K562 (cell line): ENCODE measurements at regions not wholly inside any gene's neighbourhood (a gene's known extent, or its start where the extent isn't known, plus 50 kb on each side); places are given as distances from the start of the nearest gene placed in this dataset.

Experiments used
- ATAC-seq: fragments of 200-7000 bp; cut with Tn5 transposase; 3 replicates; pipeline ENCODE4 v1.9.1; 2020; ENCODE audit warnings: moderate library complexity
- BruUV-seq: library from RNA; stranded (reverse); fragments of 400-500 nt; replicated peaks from 2 replicates; lab custom pipeline; 2021; lab: Mats Ljungman, UMichigan
- CTCF ChIA-PET: fragments of 300-600 bp; formaldehyde crosslinking; extraction: SDS; loops from one replicate; lab custom pipeline; 2021; ENCODE audit warnings: low intra/inter-chr PET ratio; lab: Yijun Ruan, JAX
- POLR2A ChIA-PET: fragments of 300-600, 350-650 bp; sonication (Branson Sonifier 250); formaldehyde crosslinking; extraction: SDS; loops from one replicate; lab custom pipeline; 2021; ENCODE audit warnings: antibody characterized with exemption, inconsistent platforms; lab: Yijun Ruan, JAX
- DNase-seq, 4 experiments: peaks; one replicate each; pipeline versions ENCODE4 v3.0.0 to v3.0.0-alpha.2; 2011 to 2018; ENCODE audit warnings: low spot score in 3 of 4, mixed read lengths in 3 of 4; ENCODE audit errors: extremely low read depth in 1 of 4
- FAIRE-seq: peaks from 2 replicates; lab custom pipeline; 2011; peaks lifted over from hg19 to GRCh38; lab: Jason Lieb, UNC
- H2AFZ ChIP-seq: 2 replicates; pipeline ENCODE4 v1.6.0; 2011; ENCODE audit warnings: low read depth, low read length, control low read depth, inconsistent platforms
- H3K27ac ChIP-seq: fragments of 200-600 bp; 3 replicates; pipeline ENCODE4 v1.8.0; 2011; ENCODE audit warnings: low read depth, mild to moderate bottlenecking, control low read depth, inconsistent platforms, low read length, moderate library complexity, mixed read lengths; ENCODE audit errors: extremely low read depth
- H3K27me3 ChIP-seq, 2 experiments: fragments of 300-600 bp in 1 of 2; 2 replicates in 1 of 2; 3 replicates in 1 of 2; pipeline versions ENCODE4 v1.6.0 to v1.8.0; 2011; ENCODE audit warnings: inconsistent platforms in 2 of 2, low read length in 2 of 2, mild to moderate bottlenecking in 1 of 2, mixed read lengths in 1 of 2, moderate library complexity in 1 of 2; ENCODE audit not compliant: control insufficient read depth in 2 of 2, insufficient read depth in 2 of 2
- H3K36me3 ChIP-seq: fragments of 300-600 bp; 3 replicates; pipeline ENCODE4 v1.8.0; 2011; ENCODE audit warnings: mild to moderate bottlenecking, low read length, inconsistent platforms; ENCODE audit not compliant: control insufficient read depth, insufficient read depth
- H3K4me1 ChIP-seq, 2 experiments: fragments of 200-600 bp in 1 of 2; replicated peaks in 1 of 2; 2 replicates in 1 of 2; 3 replicates in 1 of 2; pipeline versions ENCODE4 v1.5.1 to v1.8.0; 2011; ENCODE audit warnings: inconsistent platforms in 2 of 2, low read length in 2 of 2, mild to moderate bottlenecking in 1 of 2, mixed read lengths in 1 of 2, moderate library complexity in 1 of 2; ENCODE audit not compliant: control insufficient read depth in 2 of 2, insufficient read depth in 2 of 2
- H3K4me2 ChIP-seq: 2 replicates; pipeline ENCODE4 v1.6.1; 2011; ENCODE audit warnings: low read length, control low read depth, inconsistent platforms, mixed read lengths; ENCODE audit not compliant: insufficient read depth
- H3K4me3 ChIP-seq: fragments of 200-600 bp; sonication (generic), shearing (Covaris generic); 2 replicates; pipeline ENCODE4 v1.5.1; 2016; ENCODE audit warnings: control low read depth, inconsistent platforms
- H3K79me2 ChIP-seq: fragments of 200-600 bp; 3 replicates; pipeline ENCODE4 v1.8.0; 2011; ENCODE audit warnings: low read length, inconsistent platforms; ENCODE audit not compliant: control insufficient read depth, insufficient read depth
- H3K9ac ChIP-seq, 2 experiments: 2 replicates each; pipeline versions ENCODE4 v1.6.0 to v1.6.1; 2011; ENCODE audit warnings: low read depth in 2 of 2, low read length in 2 of 2, control low read depth in 1 of 2, inconsistent platforms in 1 of 2, mild to moderate bottlenecking in 1 of 2, mixed read lengths in 1 of 2; ENCODE audit not compliant: insufficient read depth in 1 of 2
- H3K9me1 ChIP-seq: one replicate; pipeline ENCODE4 v1.6.0; 2011; ENCODE audit warnings: inconsistent platforms, mild to moderate bottlenecking, low read length, moderate library complexity; ENCODE audit not compliant: control insufficient read depth, insufficient read depth
- H3K9me3 ChIP-seq: replicated peaks from 2 replicates; pipeline ENCODE4 v1.5.1; 2011; ENCODE audit warnings: low read depth, low read length, inconsistent platforms; ENCODE audit not compliant: control insufficient read depth, insufficient read depth
- H4K20me1 ChIP-seq: replicated peaks from 2 replicates; pipeline ENCODE4 v1.6.1; 2011; ENCODE audit warnings: low read length, inconsistent platforms, mixed read lengths; ENCODE audit not compliant: control insufficient read depth, insufficient read depth
- ADNP ChIP-seq: fragments of 200-800 bp; sonication (Bioruptor generic); IDR thresholded peaks from 2 replicates; pipeline ENCODE4 v1.6.1; 2016; ENCODE audit warnings: missing genetic modification characterization, missing compliant biosample characterization
- CBX2 ChIP-seq: fragments of 200-600 bp; sonication (generic); IDR thresholded peaks from one replicate; pipeline ENCODE4 v1.6.1; 2012; ENCODE audit warnings: mild to moderate bottlenecking, low read length, inconsistent platforms; ENCODE audit not compliant: insufficient read depth, poor library complexity, severe bottlenecking
- DIDO1 ChIP-seq: fragments of 450-650 bp; IDR thresholded peaks from 2 replicates; pipeline ENCODE4 v1.6.1; 2016; ENCODE audit warnings: low read depth, missing biosample characterization, missing genetic modification characterization
- FOXK1 ChIP-seq: sonication (generic); formaldehyde crosslinking; IDR thresholded peaks from 2 replicates; pipeline ENCODE4 v1.8.0; 2022; ENCODE audit warnings: missing genetic modification reagents, mild to moderate bottlenecking, borderline replicate concordance
- HIVEP1 ChIP-seq: fragments of 250-450 bp; sonication (Bioruptor Pico); IDR thresholded peaks from 2 replicates; pipeline ENCODE4 v1.4.0; 2020; ENCODE audit warnings: mild to moderate bottlenecking
- HMGN3 ChIP-seq: IDR thresholded peaks from 2 replicates; pipeline ENCODE4 v1.6.1; 2011; ENCODE audit warnings: borderline replicate concordance, low read depth, mild to moderate bottlenecking, mixed read lengths, low read length; ENCODE audit not compliant: insufficient read length; ENCODE audit errors: extremely low read depth
- KLF16 ChIP-seq: IDR thresholded peaks from 2 replicates; pipeline ENCODE4 v1.6.1; 2016; ENCODE audit warnings: antibody characterized with exemption
- MYNN ChIP-seq, 2 experiments: sonication (generic); formaldehyde crosslinking in 1 of 2; IDR thresholded peaks; 2 replicates each; pipeline versions ENCODE4 v1.5.0 to v1.6.1; 2016 to 2020; ENCODE audit warnings: antibody characterized with exemption in 1 of 2, missing genetic modification reagents in 1 of 2
- POLR2A ChIP-seq: fragments of 450-650 bp; conservative IDR thresholded peaks from 2 replicates; pipeline ENCODE4 v1.6.1; 2016
- PTBP1 ChIP-seq: fragments of 200-400 bp; formaldehyde crosslinking; IDR thresholded peaks from 2 replicates; pipeline ENCODE4 v1.6.1; 2017; ENCODE audit warnings: low read depth, low read length
- SAP30 ChIP-seq: fragments of 200-600 bp; sonication (generic); IDR thresholded peaks from 2 replicates; pipeline ENCODE4 v1.6.1; 2012; ENCODE audit warnings: borderline replicate concordance, low read depth, mild to moderate bottlenecking, moderate library complexity, low read length, control low read depth, inconsistent platforms; ENCODE audit not compliant: insufficient read depth, poor library complexity, severe bottlenecking
- WHSC1 ChIP-seq: IDR thresholded peaks from one replicate; pipeline ENCODE4 v1.6.1; 2012; ENCODE audit warnings: low read length, control low read depth, inconsistent platforms
- ZNF224 ChIP-seq: sonication (generic); formaldehyde crosslinking; IDR thresholded peaks from 2 replicates; pipeline ENCODE4 v1.8.0; 2022; ENCODE audit warnings: mild to moderate bottlenecking, missing genetic modification reagents
- ZNF282 ChIP-seq: sonication (generic); formaldehyde crosslinking; IDR thresholded peaks from 2 replicates; pipeline ENCODE4 v1.8.1; 2023; ENCODE audit warnings: missing genetic modification reagents
- ZNF324 ChIP-seq: fragments of 250-450 bp; sonication (Bioruptor Pico); IDR thresholded peaks from 2 replicates; pipeline ENCODE4 v1.4.0; 2020; ENCODE audit warnings: mild to moderate bottlenecking
- ZNF507 ChIP-seq: conservative IDR thresholded peaks from 2 replicates; pipeline ENCODE4 v1.6.1; 2017; ENCODE audit warnings: missing genetic modification characterization, missing compliant biosample characterization
- ZNF785 ChIP-seq: fragments of 250-450 bp; sonication (Bioruptor Pico); IDR thresholded peaks from 2 replicates; pipeline ENCODE4 v1.4.0; 2020; ENCODE audit warnings: mild to moderate bottlenecking
- WGBS: fragments of 100-300 bp; shearing (Covaris generic); methylation state at CpG from one replicate; pipeline ENCODE4 v1.1.6; 2016; ENCODE audit warnings: low coverage, mixed read lengths; ENCODE audit not compliant: insufficient coverage; ENCODE audit errors: missing lambda C conversion rate; 5-methylcytosine and 5-hydroxymethylcytosine counted together
- in situ Hi-C: fragments of 300-500 bp; cut with MboI; formaldehyde crosslinking; loops from 4 replicates; pipeline ENCODE4 v1.15.0; 2018; ENCODE audit warnings: inconsistent platforms, mixed read lengths
- intact Hi-C: fragments of 100-400 bp; cut with micrococcal nuclease; formaldehyde crosslinking; loops from 2 replicates; pipeline ENCODE4 v1.14.2; 2022
- TF ChIP-seq, protein P1 (sequence below): fragments of 250-450 bp; sonication (Bioruptor Pico); IDR thresholded peaks from 2 replicates; pipeline ENCODE4 v1.5.0; 2020; ENCODE audit warnings: mild to moderate bottlenecking, borderline replicate concordance
- TF ChIP-seq, protein P2 (sequence below): fragments of 250-450 bp; sonication (Bioruptor Pico); IDR thresholded peaks from 2 replicates; pipeline ENCODE4 v1.8.0; 2021; ENCODE audit warnings: mild to moderate bottlenecking, moderate library complexity

DNA sequence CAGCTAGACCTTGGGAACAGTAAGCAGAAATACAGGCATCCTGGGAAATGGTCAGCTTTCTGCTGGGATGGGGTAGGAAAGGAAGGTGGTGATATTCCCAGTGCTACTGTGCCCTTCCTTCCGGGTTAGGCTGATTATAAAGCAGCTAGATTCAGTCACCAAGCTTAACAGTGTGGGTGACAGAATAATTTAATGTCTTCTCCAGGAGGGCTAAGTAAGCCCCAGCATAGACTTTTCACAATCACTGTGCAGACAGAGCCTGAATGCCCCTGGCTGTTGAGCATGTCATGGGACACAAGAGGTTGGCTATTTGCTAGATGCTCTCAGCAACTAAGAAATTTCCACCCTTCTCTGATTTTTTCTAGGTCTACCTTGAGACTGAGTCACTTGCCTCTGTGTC, 513.0 kb downstream of the TOX3 start:
- Histone ChIP-seq H3K79me2 (no peaks in the 10 kb centered on the region), H3K27ac (no peak overlapping the region), H3K4me2 (no peak overlapping the region), H4K20me1 (no peaks in the 10 kb centered on the region), H3K9me1 (no peaks in the 10 kb centered on the region), H3K9me3 (no peaks in the 10 kb centered on the region), H3K9ac (no peak overlapping the region), H3K36me3 (no peaks in the 10 kb centered on the region), H3K4me3 (no peak overlapping the region), H3K27me3 (no peaks in the 10 kb centered on the region), H2AFZ (no peak overlapping the region), H3K4me1 (no peaks in the 10 kb centered on the region)
- no TSS peak for BruUV-seq
- intact Hi-C loops, result no loop called here
- TF ChIP-seq ZNF224 (CRISPR knock-in tag) (no peak), HMGN3 (no peak), POLR2A (no peak), SAP30 (no peak), MYNN (IDR thresholded peaks at IDR 0.05) (no peak), MYNN (CRISPR knock-in tag; IDR thresholded peaks at IDR 0.05) (no peak), WHSC1 (no peak), PTBP1 (no peak), CBX2 (no peak), ZNF324 (CRISPR knock-in tag) (no peak), ZNF785 (no peak), HIVEP1 (CRISPR knock-in tag) (no peak), ZNF507 (no peak), ZNF282 (no peak), ADNP (tag) (no peak), KLF16 (no peak), DIDO1 (tag) (no peak), FOXK1 (no peak)
- TF ChIP-seq, protein P1, sequence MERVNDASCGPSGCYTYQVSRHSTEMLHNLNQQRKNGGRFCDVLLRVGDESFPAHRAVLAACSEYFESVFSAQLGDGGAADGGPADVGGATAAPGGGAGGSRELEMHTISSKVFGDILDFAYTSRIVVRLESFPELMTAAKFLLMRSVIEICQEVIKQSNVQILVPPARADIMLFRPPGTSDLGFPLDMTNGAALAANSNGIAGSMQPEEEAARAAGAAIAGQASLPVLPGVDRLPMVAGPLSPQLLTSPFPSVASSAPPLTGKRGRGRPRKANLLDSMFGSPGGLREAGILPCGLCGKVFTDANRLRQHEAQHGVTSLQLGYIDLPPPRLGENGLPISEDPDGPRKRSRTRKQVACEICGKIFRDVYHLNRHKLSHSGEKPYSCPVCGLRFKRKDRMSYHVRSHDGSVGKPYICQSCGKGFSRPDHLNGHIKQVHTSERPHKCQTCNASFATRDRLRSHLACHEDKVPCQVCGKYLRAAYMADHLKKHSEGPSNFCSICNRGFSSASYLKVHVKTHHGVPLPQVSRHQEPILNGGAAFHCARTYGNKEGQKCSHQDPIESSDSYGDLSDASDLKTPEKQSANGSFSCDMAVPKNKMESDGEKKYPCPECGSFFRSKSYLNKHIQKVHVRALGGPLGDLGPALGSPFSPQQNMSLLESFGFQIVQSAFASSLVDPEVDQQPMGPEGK (CRISPR knock-in tag), result no peak
- TF ChIP-seq, protein P2, sequence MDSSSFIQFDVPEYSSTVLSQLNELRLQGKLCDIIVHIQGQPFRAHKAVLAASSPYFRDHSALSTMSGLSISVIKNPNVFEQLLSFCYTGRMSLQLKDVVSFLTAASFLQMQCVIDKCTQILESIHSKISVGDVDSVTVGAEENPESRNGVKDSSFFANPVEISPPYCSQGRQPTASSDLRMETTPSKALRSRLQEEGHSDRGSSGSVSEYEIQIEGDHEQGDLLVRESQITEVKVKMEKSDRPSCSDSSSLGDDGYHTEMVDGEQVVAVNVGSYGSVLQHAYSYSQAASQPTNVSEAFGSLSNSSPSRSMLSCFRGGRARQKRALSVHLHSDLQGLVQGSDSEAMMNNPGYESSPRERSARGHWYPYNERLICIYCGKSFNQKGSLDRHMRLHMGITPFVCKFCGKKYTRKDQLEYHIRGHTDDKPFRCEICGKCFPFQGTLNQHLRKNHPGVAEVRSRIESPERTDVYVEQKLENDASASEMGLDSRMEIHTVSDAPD (CRISPR knock-in tag), result no peak
- DNase-seq, result no peak
- no peak for ATAC-seq
- WGBS, result 0% methylated on average over 1 of the region's 1 CpG
- in situ Hi-C loops, result no loop called here
- POLR2A ChIA-PET, result no interaction called here
- FAIRE-seq, result no peak
- CTCF ChIA-PET, result no interaction called here
